Vagina (tissue), 2 donors: ENCODE measurements at regions not wholly inside any gene's neighbourhood (a gene's known extent, or its start where the extent isn't known, plus 50 kb on each side); places are given as distances from the start of the nearest gene placed in this dataset.

Experiments used
- POLR2AphosphoS5 ChIP-seq, 2 donors: sonication (generic); formaldehyde crosslinking; IDR thresholded peaks; one replicate each; pipeline ENCODE4 v1.9.0; 2017; ENCODE audit warnings: antibody characterized with exemption in 2 of 2, mild to moderate bottlenecking in 2 of 2, low read depth in 1 of 2; ENCODE audit not compliant: insufficient read depth in 1 of 2
- TF ChIP-seq, protein P1 (sequence below), 3 experiments: fragments of 450-650 bp in 2 of 3; fragments of 200-600 bp in 1 of 3; sonication (generic) in 1 of 3; IDR thresholded peaks; one replicate each; pipeline ENCODE4 v1.5.1; 2017 to 2019; ENCODE audit warnings: antibody characterized with exemption in 3 of 3, mild to moderate bottlenecking in 2 of 3, moderate library complexity in 2 of 3

DNA sequence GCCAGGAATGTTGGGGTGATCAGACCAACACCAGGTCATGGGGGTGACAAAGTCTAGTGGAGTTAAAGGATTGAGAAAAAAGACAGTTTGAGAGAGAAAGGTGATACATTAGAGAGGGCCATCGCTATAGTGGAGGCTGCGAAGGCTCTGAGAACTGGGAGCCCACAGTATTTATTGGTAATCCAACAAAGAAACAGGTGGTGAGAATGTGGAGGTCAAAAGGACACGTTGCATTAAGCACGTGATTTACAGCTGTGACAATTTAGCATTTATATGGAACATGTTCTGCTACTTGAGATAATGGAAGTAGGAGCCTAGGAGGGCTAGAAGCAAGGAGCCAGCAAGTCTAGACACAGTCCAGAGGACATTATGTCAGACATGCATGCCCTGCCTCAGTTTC, 2086.5 kb upstream of the C9orf72 start:
- TF ChIP-seq, protein P1, sequence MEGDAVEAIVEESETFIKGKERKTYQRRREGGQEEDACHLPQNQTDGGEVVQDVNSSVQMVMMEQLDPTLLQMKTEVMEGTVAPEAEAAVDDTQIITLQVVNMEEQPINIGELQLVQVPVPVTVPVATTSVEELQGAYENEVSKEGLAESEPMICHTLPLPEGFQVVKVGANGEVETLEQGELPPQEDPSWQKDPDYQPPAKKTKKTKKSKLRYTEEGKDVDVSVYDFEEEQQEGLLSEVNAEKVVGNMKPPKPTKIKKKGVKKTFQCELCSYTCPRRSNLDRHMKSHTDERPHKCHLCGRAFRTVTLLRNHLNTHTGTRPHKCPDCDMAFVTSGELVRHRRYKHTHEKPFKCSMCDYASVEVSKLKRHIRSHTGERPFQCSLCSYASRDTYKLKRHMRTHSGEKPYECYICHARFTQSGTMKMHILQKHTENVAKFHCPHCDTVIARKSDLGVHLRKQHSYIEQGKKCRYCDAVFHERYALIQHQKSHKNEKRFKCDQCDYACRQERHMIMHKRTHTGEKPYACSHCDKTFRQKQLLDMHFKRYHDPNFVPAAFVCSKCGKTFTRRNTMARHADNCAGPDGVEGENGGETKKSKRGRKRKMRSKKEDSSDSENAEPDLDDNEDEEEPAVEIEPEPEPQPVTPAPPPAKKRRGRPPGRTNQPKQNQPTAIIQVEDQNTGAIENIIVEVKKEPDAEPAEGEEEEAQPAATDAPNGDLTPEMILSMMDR (IDR thresholded peaks at IDR 0.05): no peak
- TF ChIP-seq POLR2AphosphoS5 (IDR thresholded peaks at IDR 0.05; ENCODE audit: insufficient read depth in 1 of 2, low read depth in 1 of 2): no peak
